Neuron (in vitro differentiated cells): ENCODE measurements at regions not wholly inside any gene's neighbourhood (a gene's known extent, or its start where the extent isn't known, plus 50 kb on each side); places are given as distances from the start of the nearest gene placed in this dataset.

Experiments used
- H2AFZ ChIP-seq: one replicate; pipeline ENCODE4 v1.6.1; 2013; ENCODE audit warnings: low read depth, mild to moderate bottlenecking, inconsistent platforms, low read length, moderate library complexity
- H3K27me3 ChIP-seq: one replicate; pipeline ENCODE4 v1.6.1; 2013; ENCODE audit warnings: low read length; ENCODE audit not compliant: insufficient read depth
- H3K36me3 ChIP-seq: one replicate; pipeline ENCODE4 v1.6.1; 2013; ENCODE audit warnings: low read length; ENCODE audit not compliant: insufficient read depth
- H3K4me1 ChIP-seq: one replicate; pipeline ENCODE4 v1.6.1; 2013; ENCODE audit warnings: low read length; ENCODE audit not compliant: insufficient read depth
- H3K4me3 ChIP-seq: 2 replicates; pipeline ENCODE4 v1.5.1; 2013; ENCODE audit warnings: mild to moderate bottlenecking, low read length, moderate library complexity
- H3K9me3 ChIP-seq: one replicate; pipeline ENCODE4 v1.6.1; 2013; ENCODE audit warnings: low read length

DNA sequence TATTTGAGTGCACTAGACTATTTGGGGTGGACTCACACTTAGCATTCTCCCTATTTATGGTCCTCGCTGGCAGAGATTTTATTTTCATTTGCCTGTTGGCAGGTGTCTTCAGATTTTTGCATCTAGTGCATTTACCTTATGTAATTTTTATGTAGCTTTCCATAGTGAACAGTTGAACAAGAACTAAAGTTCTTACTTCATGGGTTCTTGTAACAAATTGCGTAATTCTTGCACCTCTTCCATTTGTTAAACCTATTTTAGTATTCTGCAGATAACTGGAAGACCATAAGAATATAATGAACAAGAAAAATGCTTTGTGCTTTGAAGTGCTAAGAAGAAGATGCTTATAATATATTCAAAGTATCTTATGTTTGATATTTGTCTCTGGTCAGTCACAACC lies 252.8 kb upstream of the MMS22L start:
- Histone ChIP-seq H3K27me3 (no peaks in the 10 kb centered on the region), H3K9me3 (no peaks in the 10 kb centered on the region), H2AFZ (no peak overlapping the region), H3K36me3 (no peaks in the 10 kb centered on the region), H3K4me3 (no peak overlapping the region), H3K4me1 (no peaks in the 10 kb centered on the region)

DNA sequence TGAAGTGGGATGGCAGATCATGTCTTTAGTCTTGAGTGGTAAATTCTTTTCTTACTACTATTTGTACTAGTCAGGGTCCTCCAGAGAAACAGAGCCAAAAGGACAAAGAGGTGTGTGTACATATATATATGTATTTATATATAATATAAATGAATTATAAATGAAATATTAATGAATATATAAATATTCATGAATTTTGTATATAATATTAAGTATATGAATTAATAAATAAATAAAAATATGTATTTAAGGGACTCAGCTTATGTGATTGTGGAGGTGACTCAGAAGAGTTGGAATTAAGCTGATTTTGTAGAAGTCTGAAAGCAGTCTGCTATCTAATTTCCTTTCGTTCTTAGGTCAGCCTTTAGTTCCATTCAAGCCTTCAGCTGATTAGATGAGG lies 265.3 kb upstream of the MMS22L start:
- no peak overlapping the region for H2AFZ ChIP-seq
- no peaks in the 10 kb centered on the region for H3K4me1 ChIP-seq
- no peaks in the 10 kb centered on the region for H3K27me3 ChIP-seq

DNA sequence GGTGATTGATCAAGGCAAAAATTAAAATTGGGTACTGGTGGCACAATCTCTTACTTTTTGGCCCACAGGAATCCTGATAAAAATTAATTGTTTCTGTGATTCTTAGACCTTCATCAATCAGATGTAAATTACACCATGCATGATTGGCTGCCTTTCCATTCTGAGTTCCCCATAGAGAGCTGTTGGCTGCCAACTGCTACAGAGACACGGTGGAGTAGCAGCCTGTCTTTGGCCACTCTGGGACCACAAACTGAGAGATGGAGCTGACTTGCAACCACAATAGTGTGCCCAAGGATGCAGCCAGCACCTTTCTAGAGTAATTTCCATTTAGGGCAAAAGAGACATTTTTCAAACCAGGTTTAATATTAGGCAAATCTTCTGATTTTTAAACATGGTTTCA lies 274.3 kb upstream of the MMS22L start:
- Histone ChIP-seq H3K36me3 (no peaks in the 10 kb centered on the region), H2AFZ (no peak overlapping the region), H3K9me3 (no peaks in the 10 kb centered on the region), H3K27me3 (no peaks in the 10 kb centered on the region), H3K4me3 (no peak overlapping the region), H3K4me1 (no peaks in the 10 kb centered on the region)

More for the DNA sequence above, 265.3 kb upstream of the MMS22L start:
- H3K4me3 ChIP-seq = no peak overlapping the region
- no peaks in the 10 kb centered on the region for H3K36me3 ChIP-seq
- H3K9me3 ChIP-seq = no peaks in the 10 kb centered on the region

DNA sequence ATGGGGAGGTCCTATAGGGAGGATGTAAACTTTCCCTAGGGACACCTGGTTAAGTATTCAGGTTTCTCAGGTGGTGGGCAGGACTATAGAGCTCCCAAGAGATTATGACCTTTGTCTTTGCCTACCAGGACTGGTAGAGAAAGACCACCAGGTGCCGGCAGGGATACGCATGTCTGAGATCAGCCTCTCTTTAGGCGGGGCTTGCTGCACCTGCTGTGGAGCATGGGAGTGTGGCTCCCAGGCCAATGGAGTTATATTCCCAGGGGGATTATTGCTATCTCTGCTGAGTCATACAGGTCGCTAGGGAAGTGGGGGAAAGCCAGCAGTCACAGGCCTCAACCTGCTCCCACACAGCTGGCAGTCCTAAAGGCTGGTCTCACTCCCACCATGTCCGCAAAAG lies 280.5 kb upstream of the MMS22L start:
- H3K4me3 ChIP-seq = no peak overlapping the region
- no peaks in the 10 kb centered on the region for H3K27me3 ChIP-seq
- H2AFZ ChIP-seq = no peak overlapping the region
- peaks cover 2% of the 10 kb centered on the region for H3K9me3 ChIP-seq
- no peaks in the 10 kb centered on the region for H3K36me3 ChIP-seq
- no peaks in the 10 kb centered on the region for H3K4me1 ChIP-seq

DNA sequence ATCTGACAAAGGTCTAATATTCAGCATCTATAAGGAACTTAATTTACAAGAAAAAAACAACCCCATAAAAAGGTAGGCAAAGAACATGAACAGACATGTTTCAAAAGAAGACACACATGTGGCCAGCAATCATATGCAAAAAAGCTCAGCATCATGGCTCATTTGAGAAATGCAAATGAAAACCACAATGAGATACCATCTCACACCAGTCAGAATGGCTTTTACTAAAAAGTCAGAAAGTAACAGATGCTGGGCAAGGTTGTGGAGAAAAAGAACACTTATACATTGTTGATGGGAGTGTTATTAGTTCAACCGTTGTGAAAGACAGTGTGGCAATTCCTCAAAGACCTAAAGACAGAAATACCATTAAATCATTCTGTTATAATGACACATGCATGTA lies 289.9 kb upstream of the MMS22L start:
- H3K27me3 ChIP-seq = no peaks in the 10 kb centered on the region
- no peaks in the 10 kb centered on the region for H3K9me3 ChIP-seq
- H3K4me1 ChIP-seq = no peaks in the 10 kb centered on the region
- no peak overlapping the region for H3K4me3 ChIP-seq
- H2AFZ ChIP-seq = peak overlapping the region; percentile 9
- no peaks in the 10 kb centered on the region for H3K36me3 ChIP-seq

DNA sequence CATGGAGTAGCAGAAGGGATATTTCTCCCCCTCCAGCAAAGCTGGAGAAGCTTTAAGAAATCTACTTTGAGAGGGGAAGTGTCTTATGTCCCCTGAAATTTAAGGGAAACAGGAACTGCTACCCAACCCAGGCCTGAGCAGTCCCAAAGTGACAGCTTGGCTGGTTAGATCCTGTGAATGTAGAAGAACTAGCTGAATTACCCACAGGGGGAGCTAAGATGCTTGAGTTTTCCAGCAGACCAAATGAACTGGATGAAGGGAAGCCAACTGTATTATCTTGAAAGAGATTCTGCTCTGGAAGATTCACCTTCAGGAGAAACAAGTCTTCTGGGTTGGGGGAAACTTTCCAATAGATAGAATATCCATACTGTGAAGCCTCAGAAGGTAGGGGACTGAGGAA lies 303.3 kb upstream of the MMS22L start:
- no peaks in the 10 kb centered on the region for H3K9me3 ChIP-seq
- H2AFZ ChIP-seq = peak overlapping the region; percentile 3

DNA sequence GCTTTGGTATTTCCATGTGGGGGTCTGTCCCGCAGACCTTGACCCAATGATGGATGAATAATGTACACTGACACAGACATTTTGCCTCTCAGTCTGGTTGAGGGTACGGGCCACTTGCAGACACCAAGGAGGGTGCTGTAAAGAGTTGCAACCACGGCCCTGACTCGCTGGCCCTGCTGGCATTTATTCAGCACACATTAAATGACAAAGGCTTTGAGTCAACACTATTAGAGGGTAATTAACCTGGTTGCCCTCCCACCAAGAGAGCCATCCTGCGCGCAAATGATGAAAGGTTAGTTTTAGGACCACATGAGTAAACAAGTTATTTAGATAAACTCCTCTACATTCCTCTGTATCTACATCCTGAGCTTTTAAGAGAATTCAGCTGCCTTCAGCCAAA lies 308.9 kb upstream of the MMS22L start:
- Histone ChIP-seq H3K4me3 (no peak overlapping the region), H3K9me3 (no peaks in the 10 kb centered on the region), H3K36me3 (no peaks in the 10 kb centered on the region), H3K4me1 (no peaks in the 10 kb centered on the region), H3K27me3 (no peaks in the 10 kb centered on the region), H2AFZ (no peak overlapping the region)

More for the DNA sequence above, 303.3 kb upstream of the MMS22L start:
- Histone ChIP-seq H3K27me3 (no peaks in the 10 kb centered on the region), H3K4me1 (no peaks in the 10 kb centered on the region), H3K4me3 (no peak overlapping the region), H3K36me3 (no peaks in the 10 kb centered on the region)

DNA sequence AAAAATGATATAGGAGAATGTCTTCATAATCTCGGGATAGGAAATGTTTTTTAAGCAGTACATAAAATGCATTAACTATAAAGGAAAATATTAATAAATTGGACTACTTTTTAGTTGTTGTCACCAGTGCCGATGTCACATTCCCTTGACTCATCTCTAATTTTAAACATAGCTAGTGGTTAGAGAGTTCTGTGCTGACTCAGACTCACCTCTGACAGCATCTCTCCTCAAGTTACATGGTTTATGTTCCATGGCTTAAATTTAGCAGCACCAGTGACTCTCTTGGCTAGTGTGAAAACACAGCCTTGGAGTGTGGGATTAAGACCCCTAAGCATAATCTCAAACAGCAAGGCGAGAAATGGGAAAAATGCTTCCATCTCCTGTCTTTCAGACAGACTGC lies 311.8 kb upstream of the MMS22L start:
- H3K9me3 ChIP-seq = no peaks in the 10 kb centered on the region
- no peak overlapping the region for H2AFZ ChIP-seq
- no peaks in the 10 kb centered on the region for H3K36me3 ChIP-seq
- no peak overlapping the region for H3K4me3 ChIP-seq
- H3K4me1 ChIP-seq = no peaks in the 10 kb centered on the region
- no peaks in the 10 kb centered on the region for H3K27me3 ChIP-seq

DNA sequence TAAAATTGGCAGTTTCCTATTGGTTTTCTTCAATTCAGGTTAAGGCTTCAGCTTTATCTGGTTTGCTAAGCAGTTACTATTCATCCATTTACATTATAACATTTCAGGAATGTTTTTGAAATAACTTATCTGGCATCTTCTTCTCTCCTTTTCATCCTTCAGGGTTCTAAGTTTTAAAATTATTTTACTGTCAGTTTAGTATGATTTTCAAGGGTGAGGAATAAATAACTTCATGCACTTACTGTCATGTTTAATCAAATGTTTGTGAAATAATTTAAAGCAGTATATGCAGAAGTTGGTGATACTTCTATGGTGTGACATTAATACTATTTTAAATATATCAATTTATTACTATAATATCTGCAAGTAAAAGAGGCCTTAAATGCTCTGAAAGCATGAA lies 338.1 kb upstream of the MMS22L start:
- Histone ChIP-seq H3K9me3 (no peaks in the 10 kb centered on the region), H3K27me3 (no peaks in the 10 kb centered on the region), H3K4me3 (no peak overlapping the region), H3K4me1 (no peaks in the 10 kb centered on the region), H2AFZ (no peak overlapping the region), H3K36me3 (no peaks in the 10 kb centered on the region)

DNA sequence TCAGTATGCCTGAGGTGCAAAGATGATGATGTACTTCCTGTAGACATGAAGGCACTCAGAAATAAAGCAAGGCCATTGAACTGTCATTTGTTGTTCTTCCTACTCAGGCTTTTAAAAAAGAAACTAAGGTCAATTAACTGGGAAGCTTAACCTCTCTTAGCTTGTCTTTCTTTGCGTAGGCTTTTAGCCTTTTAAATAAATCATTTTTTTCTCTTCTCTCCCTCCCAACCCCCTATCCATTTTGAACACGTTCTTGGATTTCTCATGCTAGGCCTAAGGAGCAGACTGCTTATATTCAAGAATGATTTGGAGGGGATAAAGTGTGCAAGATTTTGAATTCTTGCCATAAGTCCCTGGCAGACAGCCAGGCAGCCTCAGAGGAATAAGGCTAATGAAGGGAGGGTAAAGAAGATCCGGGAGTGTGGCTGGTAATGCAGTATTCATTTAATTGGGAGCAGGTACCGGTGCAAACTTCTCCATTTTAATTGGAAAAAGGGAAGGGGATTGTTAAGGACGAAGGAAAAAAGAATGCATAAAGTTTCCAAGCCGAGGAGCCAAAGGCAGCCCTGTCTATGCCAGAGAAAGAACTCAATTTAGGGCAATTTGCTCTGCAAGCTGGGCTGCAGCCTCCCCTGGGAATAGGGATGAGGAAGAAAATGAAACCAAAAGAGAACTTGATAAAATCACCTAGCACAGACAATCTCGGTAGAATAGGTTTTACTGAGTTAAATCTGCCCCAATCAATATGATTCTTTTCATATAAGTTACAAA lies 343.8 kb upstream of the MMS22L start:
- no peaks in the 10 kb centered on the region for H3K4me1 ChIP-seq
- H3K27me3 ChIP-seq = no peaks in the 10 kb centered on the region
- no peak overlapping the region for H3K4me3 ChIP-seq
- H3K9me3 ChIP-seq = no peaks in the 10 kb centered on the region
- no peak overlapping the region for H2AFZ ChIP-seq
- no peaks in the 10 kb centered on the region for H3K36me3 ChIP-seq

DNA sequence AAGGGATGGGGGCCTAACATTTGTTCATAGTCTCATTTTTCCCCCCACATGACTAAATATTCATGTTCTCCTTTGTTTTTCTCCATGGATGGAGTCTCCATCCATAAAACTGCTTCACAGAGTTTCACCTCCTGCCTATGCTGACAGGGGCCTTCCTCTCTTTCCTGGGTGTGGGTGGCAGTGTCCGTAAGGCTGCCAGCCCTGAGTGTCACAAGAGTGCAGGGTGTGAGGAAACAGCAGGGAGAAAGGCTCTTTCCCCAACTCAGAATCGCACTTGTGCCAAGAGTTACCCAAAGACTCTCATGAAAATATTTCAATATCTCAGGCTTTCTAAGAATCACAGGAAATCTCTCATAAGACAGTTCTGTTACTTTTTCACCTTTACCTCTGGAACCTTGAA lies 346.2 kb upstream of the MMS22L start:
- no peak overlapping the region for H2AFZ ChIP-seq
- H3K36me3 ChIP-seq = no peaks in the 10 kb centered on the region
- H3K27me3 ChIP-seq = no peaks in the 10 kb centered on the region
- H3K4me1 ChIP-seq = no peaks in the 10 kb centered on the region
- H3K9me3 ChIP-seq = no peaks in the 10 kb centered on the region
- no peak overlapping the region for H3K4me3 ChIP-seq

DNA sequence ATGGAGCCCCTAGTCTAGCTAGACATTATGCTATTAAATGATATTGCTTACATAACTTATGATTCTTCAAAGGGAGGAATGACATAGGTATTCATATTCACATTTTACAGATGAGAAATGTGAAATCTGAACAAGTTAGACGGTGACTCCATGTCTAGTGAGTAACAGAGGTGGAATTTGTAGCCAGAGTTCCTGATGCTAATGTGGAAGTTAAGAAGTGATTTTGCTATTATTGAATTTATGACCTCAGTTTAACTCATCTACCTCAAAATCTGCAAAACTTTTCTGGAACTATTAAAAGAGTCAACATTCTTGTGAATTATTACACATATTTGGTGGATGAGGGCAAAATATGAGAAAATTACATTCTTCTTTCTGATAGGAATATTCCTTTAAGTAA lies 347.6 kb upstream of the MMS22L start:
- H3K27me3 ChIP-seq = no peaks in the 10 kb centered on the region
- H3K4me1 ChIP-seq = no peaks in the 10 kb centered on the region
- no peak overlapping the region for H3K4me3 ChIP-seq
- H3K9me3 ChIP-seq = no peaks in the 10 kb centered on the region
- H3K36me3 ChIP-seq = no peaks in the 10 kb centered on the region
- no peak overlapping the region for H2AFZ ChIP-seq

DNA sequence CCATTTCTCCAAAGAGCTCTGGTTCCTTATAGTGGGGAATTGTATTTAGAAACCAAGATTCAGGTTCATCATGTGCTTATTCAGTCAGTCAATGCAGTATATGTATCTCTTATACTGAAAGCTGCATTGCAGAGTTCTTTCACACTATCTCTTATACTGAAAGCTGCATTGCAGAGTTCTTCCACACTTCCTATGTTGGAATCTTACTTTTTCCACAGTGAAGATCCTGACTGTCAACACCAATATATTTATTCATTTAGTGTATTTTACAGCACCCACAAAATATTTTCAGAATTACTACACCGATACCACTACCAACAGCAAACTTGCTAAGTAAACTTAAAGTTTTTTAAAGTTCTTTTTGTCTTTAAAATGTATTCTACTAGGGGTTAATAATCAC lies 349.3 kb upstream of the MMS22L start:
- Histone ChIP-seq H3K36me3 (no peaks in the 10 kb centered on the region), H3K27me3 (no peaks in the 10 kb centered on the region), H2AFZ (no peak overlapping the region), H3K4me1 (no peaks in the 10 kb centered on the region), H3K9me3 (no peaks in the 10 kb centered on the region), H3K4me3 (no peak overlapping the region)

DNA sequence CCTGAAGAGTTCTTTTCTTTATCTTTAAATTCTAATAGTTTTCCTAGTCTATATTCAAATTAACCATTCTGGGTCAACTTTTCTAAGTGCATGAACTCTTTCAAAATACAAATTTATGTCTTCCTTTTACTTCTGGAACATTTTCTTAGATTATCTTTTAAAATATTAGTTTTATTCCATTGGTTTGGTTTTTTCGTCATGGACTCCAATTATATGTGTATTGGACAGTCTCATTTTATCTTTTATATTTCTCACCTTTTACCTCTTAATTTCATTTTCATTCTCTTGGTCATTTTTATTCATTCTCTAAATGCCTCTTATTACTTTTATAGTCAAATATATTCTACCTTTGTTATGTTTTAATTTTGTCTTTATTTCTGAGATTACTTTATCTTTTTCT lies 356.7 kb upstream of the MMS22L start:
- Histone ChIP-seq H3K27me3 (no peaks in the 10 kb centered on the region), H3K4me3 (no peak overlapping the region), H3K4me1 (no peaks in the 10 kb centered on the region), H3K9me3 (no peaks in the 10 kb centered on the region), H3K36me3 (no peaks in the 10 kb centered on the region), H2AFZ (no peak overlapping the region)
